ENCODE measurements at regions not wholly inside any gene's neighbourhood (a gene's known extent, or its start where the extent isn't known, plus 50 kb on each side); places are given as distances from the start of the nearest gene placed in this dataset.

DNA sequence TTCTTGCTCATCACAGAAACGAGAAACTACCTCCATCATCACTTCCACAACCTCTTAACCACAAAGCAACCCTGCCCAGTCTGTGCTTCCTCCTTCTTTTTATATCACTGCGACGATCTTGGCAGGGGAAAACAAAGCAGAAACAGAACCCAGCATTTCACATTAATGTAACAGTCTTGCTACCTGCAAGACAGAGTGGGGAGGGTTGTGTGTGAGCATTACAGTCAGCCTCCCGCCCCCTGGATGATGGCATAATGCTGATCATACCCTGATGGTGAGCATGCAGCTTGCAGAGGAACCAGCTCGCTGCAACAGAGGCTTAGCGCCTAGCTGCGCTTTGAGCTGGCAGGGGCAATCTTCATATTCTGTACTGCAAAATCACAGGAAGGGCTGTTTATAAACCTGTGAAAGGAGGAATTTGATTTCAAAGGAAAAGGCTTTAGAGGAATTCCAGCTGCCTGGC is 376.1 kb downstream of the IRS1 start:
- no peak for DNase-seq

DNA sequence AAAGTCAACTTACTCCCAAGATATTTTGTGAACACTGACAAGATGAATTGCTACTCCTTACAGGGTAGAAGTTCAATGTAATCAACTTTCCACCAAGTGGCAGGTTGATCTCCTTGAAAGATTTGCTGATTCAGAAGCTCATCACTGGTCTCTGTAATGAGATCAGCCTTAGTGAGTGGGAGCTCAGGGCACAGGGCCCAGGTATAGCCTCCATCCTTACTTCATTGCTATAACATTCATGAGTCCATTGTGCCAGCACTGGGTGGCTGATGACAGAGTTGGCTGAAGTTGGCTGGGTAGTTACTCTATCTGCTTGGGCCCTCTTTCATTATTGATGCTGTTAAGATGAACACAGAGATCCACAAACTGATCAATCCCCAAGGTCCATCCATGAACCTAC is 379.0 kb downstream of the IRS1 start:
- DNase-seq, result no peak

DNA sequence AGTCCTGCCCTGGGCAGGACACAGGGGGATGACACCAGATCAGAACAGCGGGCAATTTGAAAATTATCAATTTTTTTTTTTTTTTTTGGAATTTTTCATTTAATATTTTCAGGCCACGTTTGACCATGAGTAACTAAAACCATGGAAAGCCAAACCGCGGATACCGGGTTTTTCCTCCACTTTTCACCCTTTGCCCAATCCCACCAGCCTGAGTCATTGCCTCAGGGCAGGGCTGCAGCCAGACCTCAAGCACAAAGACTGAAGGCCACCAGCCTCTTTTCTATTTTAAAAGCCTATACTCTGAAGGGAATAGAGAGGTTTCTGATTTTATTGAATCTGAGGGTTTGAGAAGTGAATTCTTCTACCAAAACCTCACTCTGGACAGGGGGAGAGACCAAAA is 381.1 kb downstream of the IRS1 start:
- no peak for DNase-seq

DNA sequence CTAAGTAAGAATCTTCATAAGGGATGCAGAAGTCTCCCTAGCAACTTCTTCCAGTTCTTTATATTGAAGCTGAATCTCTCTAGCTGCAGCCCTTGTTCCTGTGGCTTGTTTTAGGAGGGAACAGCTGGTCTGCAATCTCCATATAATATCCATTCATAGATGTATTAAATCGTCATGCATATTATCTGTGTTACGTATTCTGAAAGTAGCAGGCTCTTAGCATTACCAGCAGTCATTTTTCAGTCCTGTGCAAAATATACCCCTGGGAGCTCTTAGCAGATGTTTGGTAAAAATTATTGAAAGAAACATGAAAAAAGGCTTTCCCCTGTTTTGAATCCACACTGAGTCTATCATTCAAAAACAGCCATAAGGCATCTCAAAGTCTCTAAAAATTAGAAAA is 385.3 kb downstream of the IRS1 start:
- no peak for DNase-seq

DNA sequence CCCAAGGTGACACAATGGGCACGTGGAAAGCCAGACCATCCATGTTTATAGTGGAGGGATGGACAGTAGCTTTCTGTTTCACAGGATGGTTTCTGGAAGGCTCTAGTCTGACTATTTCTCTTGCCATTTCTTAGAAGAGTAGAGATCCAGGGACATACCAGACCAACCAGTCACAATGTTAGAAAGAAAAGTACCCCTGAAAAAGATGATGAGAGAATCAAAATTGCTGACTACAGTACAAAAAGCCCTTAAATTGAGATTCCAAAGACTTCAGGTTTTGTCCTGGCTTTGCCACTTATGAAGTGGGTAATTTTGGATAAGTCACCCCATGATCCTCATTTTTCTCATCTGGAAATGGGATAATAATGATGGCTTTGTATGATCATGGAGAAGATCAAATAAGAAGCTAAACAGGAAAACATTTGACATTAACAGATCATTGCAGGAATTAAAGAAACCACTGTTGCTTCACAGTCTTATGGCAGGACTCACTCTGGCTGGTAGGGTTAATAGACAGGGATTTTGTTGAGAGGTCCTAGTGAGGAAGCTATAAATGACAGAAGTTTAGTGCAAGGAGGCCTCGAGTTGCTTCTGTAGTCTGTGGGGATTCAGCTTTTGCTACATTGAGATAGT is 386.0 kb downstream of the IRS1 start:
- no peak for DNase-seq

DNA sequence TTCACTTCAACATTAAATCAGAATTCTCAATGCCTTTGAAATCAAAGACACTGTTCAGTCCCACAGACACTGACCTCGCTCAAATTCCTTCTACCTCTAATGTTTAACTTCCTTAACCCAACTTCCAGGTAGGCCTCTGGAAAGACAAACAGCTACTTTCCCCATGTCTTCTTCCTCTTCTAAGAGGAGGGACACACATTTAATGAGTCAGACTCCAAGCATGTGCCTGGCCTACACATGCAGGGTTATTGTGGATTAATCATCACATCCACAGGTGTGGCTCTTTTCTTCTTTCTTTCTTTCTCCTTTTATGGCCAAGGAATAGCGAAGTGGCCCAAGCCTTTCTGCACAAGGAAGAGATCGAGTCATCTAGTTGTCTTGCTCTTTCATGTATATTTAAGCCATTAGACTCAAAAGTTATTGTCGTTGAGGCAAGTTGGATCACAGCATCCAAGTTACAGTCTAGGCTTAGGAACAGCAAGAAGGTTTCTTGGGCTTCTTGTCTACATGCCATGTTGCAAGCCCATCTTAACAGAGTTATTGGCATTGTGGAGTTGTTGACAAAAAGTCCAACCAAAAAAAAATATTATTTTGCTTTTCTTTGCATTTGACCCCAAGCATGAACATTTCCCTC is 387.8 kb downstream of the IRS1 start:
- DNase-seq, result no peak

DNA sequence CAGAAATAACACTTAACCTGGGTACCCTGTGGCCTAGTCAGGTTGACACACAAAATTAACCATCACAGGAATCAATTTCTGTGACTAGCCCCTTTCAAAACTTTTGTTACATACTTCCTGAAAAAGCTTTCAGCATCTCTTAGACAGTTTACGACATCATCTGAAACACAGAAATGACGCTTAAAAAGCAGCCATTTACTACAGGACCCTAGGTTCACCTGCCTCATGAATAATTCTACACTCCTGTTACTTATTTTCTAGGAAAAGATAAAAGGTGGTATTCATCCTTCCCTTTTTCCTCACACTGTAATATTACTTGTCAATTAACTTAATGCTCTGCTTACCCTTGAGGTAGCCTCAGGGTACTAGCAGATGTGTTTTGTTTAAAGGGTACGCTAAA is 388.4 kb downstream of the IRS1 start:
- no peak for DNase-seq

DNA sequence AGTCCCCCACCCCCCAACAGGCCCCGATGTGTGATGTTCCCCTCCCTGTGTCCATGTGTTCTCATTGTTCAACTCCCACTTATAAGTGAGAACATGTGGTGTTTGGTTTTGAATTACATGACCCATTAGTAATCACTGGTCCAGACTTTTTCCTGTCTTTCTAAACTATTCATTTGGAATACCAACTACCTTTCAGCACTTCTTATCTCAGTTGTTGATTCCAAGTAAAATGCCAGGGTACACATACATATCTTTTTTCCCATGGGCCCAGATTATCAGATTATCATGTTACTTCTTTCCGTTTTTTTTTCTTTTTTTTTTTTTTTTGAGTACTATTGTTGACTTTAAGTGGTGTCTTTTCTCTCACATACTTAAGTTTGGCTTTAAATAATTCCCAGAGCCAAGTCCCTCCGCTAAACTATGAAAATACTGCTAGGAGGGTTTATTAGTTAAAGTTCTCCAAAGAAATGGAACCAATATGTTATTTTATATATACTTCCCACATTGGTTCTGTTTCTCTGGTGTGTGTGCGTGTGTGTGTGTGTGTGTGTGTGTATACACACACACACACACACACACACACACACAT is 389.3 kb downstream of the IRS1 start:
- DNase-seq, result no peak

DNA sequence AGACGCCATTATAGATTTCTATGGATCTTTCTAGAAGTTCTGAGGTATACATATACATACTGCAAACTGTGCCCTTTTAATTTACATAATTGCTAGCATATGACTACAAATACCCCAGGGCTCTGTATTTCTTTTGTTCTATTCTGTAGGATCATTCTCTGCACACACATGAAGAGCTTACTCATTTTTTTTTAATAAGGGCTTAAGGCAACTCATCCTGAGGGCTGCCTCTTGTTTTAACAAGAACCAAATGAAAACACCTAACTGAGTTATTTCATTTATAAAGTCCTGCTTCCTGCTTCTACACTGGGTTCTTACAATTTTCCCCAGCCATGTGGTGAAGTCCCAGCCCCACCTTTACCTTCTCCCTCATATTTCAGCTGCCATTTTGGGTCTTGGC is 390.5 kb downstream of the IRS1 start:
- no peak for DNase-seq

DNA sequence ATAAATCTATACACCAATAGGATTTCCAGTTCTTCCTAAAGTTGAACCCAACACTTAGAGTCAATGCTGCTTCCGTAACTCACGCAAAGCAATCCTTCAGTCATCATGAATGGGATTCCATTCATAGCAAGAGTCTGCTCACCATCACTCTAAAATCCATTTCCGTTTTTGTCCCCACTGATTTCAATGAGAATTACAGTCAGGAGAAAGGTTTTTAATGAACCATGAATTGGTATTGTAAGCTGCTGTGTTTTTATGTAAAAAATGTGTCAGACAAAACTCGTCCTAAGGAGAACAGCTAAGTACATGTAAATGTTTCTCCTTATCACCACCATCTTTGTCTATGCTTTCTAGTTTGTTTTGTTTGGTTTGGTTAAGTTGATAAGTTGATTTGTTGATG is 391.5 kb downstream of the IRS1 start:
- DNase-seq, result no peak

DNA sequence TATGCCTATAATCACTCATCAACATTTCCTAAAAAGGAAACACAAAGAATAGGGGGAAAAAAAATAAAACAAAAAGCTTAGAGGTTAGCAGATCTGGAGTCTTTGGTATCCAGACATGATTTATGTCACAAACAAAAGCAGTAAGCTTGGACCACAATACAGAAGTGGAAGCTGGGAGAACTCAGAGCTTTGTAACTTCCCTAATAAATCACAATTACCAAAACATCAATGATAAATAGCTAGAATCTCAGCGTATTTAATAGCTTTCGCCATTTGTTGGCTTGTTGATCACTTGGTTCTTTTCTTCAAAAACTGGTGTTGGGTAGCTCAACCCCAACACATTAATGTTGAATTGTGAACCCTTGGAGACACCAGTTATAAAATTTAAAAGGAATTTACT is 392.5 kb downstream of the IRS1 start:
- no peak for DNase-seq

DNA sequence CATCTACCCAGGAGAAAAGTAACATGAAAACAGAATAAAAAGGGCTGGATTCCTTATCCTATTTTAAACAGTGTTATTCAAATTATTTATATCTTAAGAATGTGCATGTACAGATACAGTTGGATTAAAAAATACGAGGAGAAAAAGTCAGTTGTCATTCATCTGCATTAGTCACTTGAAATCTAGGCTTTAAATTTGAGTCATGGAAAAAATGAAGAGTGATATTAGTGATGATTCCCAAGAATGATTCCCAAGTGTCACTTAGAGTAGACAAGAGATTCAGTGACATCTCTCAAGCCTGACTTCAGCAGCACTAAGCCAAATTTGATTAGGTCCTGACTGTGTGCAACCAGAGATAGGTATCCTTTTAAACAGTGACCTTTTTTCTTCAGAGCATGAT is 394.2 kb downstream of the IRS1 start:
- DNase-seq, result no peak

DNA sequence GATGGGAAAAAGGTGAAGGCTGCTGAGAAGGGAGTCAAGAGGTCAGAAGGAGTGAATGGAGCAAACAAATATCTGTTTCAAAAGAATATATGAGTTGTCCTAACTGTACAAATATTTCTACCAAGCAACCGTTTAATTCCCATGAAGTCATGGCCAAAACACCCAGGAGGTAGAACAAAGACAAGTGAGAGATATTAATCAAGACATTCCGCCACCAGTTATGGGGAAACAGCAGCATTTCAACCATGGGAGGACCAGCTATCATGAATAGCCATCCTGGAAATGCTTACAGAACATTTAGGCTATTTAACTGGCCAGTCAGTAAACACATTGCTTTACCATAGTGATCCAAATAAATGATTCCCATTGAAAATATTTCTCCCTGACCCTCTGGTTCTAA is 396.3 kb downstream of the IRS1 start:
- no peak for DNase-seq

DNA sequence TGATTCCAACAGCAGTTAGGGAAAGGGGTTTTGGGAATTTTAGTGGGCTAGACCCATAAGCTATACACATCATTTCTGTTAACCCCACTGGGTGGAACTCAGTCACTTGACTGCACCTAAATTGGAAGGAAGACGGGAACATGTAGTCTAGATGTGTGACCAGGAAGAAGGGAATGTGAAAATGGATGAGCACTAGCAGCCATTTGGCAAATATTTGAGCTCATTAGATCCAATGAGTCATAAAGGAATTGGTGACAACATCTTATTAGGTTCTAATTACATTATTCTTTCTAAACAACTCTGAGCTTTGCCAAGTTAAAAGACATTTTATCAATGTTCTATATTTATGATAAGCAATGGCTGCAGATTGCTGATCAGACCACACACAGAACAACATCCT is 400.6 kb downstream of the IRS1 start:
- DNase-seq, result no peak

DNA sequence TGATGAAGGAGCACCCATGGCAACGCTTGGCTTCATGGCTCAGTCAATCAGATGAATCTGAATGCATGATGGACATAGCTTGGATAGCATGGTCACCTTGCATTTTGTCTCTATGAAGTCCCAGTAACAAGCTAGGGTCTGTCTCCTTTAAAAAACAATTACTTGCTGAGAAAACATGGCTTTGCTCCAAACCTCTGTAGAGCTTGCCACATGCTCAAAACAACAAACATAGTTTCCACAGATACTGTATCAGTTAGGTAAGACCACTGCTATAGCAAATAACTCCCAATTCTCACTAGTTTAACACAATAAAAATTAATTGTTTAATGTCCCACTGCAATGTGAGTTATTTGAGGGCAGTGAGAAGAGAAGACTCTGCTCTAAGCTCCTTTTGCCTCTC is 401.0 kb downstream of the IRS1 start:
- DNase-seq, result no peak

DNA sequence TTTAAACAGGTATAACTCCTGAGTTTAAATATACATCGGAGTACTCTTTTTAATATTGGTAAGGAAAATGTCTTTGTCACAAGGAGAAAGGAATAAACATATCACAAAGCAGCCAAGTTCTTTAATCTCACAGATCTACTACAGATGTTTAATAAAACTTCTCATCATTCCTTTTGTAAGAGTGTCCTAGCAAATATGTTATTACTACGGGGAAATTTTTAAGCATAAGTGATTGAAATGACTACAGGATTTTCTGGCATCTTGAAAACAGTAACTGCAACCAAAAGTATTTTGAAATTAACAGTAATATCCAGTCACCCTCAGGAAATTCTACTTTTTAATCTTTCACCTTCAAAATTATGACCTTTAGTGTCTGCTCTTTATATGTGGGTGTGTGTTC is 403.1 kb downstream of the IRS1 start:
- no peak for DNase-seq

DNA sequence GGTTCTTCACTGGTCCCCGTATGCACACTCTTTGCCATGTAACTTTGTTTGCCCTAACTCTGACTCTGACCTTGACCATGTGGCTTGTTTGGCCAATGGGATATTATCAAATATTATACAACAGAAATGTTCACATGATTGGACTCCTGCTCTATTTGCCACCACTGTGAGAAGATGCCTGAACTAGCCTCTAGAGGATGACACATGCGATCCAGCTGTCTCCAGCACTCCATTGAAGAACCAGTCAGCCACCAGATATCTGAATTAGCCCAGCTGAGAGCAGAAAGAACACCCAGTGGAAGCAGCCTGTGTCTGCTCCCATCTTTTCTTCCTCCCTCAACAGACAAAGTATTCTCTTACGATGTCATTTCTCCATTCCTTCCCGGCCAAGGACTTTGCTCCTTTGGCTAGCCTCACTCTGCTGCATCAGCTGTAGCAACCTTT is 412.1 kb downstream of the IRS1 start:
- DNase-seq, result no peak

DNA sequence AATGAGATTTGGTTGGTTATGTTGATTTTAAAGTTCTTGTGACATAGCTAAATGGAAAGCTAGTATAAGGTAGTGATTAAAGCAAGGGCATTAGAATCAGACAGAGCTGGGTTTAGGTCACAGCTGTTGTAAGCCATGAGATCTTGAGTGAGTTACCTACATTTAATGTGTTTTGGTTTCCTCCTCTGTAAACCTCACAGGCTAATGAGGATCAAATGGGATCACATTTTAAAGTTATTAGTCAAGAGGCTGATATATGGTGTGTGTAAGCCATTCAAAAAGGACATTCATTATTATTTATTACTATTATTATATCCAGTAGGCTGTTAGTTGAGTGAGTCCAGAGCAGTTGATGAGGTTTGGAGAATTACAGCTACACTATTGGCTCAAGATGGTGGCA is 416.2 kb downstream of the IRS1 start:
- no peak for DNase-seq

DNA sequence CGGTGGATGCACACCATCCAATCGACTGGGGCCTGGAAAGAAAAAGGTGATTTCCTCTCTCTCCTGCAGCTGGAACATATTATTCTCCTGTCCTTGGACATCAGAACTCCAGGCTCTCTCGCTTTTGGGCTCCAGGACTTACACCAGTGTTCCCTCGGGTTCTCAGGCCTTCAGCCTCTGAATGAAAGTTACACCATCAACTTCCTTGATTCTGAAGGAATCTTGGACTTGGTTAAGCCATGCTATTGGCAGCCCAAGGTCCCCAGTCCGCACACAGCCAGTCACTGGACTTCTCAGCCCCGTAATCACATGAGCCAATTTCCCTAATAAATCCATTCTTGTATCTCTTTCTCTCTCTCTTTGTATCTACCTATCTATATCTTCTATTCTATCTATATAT is 418.9 kb downstream of the IRS1 start:
- DNase-seq, result no peak

DNA sequence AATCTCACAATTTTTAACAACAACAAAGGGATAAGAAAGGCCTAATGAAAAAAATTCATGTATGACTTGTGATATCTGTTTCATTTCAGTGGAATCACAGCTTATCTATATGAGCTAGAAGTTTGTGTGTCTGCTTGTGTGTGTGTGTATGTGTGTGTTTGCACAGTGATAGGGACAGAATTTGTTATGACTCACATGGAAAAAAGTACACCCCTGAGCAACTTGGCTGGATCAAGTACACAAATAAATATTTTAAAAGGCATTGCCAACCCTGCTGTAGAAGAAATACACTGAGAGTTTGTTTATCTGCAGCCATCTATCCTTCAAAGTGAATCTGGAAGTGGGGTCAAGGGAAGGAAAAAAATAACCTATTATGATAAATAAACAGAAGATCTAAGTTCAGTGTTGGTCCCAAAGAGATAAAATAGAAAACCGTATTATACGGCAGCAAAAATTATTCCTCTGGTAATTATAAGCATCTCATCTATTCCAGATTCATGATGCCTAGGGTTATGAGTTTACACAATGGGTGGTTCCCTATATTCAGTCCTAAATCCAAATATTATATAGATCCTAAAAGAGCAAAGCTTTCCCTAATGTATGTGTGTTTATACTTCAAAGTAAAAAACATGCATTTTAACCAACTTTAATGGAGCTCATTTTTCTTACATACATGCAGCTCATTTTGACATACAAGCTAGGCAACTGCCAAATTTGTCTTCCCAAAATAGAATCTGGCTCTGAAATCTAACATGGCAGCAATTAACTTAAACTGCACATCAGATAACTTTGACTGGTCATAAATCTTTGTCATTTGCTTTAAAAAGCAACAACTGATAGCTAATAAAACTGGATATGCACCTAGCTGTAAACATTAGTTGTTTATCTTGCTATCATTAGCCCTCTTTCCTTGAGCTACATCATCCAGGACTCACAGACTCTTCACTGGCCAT is 420.6 kb downstream of the IRS1 start:
- DNase-seq, result no peak

DNA sequence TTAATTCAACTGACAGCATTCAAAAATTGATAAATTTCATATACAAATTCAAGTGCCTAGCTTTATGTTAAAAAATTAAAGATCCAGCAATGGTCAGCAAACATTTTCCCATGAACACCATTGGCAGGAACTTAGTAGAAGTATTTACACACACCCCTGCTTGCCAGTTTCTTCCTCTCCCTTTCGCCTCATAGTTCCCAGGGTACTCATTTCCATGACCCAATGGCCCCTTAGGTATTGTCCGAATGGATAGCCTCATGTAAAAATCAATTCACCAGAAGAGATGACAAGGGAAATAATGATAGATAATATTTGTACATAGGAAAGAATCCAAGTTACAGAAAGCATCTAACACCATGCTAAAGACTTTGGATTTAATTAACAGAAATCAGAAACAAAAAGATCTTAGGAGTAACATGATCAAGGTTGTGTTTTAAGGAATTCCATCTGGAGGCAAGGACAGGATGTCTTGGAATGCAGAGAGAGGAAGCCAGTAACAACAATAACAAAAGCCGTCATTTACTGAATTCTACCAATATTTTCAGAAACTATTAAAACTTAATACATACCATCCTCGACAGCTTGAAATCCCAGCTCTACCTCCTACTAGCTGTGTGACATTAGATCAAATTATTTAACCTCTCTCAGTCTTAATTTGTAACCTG is 423.0 kb downstream of the IRS1 start:
- no peak for DNase-seq

DNA sequence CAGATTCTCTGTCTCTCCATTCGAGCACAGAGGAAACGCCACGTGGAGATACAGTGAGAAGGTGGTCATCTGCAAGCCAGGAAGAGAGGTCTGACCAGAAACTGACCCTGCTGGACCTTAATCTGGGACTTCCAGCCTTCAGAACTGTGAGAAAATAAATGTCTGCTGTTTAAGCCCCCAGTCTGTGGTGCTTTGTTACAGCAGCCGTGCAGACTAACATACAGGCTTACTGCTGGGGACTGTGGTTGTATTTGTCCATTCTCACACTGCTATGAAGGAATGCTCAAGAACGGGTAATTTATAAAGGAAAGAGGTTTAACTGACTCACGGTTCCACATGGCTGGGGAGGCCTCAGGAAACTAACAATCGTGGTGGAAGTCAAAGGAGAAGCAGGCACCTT is 432.7 kb downstream of the IRS1 start:
- DNase-seq, result no peak

DNA sequence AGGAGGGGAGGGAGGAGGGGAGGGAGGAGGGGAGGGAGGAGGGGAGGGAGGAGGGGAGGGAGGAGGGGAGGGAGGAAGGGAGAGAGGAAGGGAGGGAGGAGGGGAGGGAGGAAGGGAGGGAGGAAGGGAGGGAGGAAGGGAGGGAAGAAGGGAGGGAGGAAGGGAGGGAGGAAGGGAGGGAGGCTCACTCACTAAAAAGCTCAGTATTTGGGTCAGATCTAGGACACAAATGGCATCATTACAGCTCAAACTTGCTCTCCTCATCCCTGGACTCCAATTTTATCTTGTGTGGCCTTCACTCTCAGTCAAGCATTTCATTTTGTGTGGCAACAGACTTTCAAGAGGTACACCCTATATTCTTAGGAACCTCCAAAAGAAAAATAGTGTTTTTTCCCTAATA is 435.4 kb downstream of the IRS1 start:
- DNase-seq, result no peak

Data from activated CD4-positive, CD25-positive, alpha-beta regulatory T cell (primary cell).